GM10266 (cell line): ENCODE measurements at regions not wholly inside any gene's neighbourhood (a gene's known extent, or its start where the extent isn't known, plus 50 kb on each side); places are given as distances from the start of the nearest gene placed in this dataset.

Experiments used
- DNase-seq: peaks from one replicate; pipeline ENCODE4 v3.0.0; 2012; ENCODE audit errors: extremely low spot score
- TF ChIP-seq, protein P1 (sequence below): IDR thresholded peaks from 2 replicates; pipeline ENCODE4 v1.5.1; 2012; ENCODE audit warnings: mild to moderate bottlenecking, low read depth; ENCODE audit not compliant: control insufficient read depth, insufficient read depth; ENCODE audit errors: missing control alignments

DNA sequence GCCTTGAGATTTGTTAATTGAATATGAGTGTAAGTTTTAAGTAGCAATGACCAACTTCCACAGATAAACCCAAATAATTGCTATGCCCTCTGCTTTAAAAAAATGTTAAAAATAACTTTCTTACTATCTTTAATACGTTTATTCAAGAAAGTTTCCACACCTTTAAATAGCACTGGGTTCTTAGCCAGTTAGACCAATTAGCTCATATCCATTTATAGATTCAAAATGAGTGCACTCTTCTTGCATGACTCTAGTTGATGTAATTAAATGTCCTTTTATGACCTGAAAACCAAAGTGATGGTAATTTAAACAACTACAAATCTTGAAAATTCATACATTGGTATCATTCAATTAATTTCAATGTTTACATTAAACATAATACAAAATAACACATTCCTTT is 50.8 kb upstream of the CACNA2D1 start:
- TF ChIP-seq, protein P1, sequence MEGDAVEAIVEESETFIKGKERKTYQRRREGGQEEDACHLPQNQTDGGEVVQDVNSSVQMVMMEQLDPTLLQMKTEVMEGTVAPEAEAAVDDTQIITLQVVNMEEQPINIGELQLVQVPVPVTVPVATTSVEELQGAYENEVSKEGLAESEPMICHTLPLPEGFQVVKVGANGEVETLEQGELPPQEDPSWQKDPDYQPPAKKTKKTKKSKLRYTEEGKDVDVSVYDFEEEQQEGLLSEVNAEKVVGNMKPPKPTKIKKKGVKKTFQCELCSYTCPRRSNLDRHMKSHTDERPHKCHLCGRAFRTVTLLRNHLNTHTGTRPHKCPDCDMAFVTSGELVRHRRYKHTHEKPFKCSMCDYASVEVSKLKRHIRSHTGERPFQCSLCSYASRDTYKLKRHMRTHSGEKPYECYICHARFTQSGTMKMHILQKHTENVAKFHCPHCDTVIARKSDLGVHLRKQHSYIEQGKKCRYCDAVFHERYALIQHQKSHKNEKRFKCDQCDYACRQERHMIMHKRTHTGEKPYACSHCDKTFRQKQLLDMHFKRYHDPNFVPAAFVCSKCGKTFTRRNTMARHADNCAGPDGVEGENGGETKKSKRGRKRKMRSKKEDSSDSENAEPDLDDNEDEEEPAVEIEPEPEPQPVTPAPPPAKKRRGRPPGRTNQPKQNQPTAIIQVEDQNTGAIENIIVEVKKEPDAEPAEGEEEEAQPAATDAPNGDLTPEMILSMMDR, result no peak
- no peak for DNase-seq
